ENCODE measurements at regions not wholly inside any gene's neighbourhood (a gene's known extent, or its start where the extent isn't known, plus 50 kb on each side); places are given as distances from the start of the nearest gene placed in this dataset.

DNA sequence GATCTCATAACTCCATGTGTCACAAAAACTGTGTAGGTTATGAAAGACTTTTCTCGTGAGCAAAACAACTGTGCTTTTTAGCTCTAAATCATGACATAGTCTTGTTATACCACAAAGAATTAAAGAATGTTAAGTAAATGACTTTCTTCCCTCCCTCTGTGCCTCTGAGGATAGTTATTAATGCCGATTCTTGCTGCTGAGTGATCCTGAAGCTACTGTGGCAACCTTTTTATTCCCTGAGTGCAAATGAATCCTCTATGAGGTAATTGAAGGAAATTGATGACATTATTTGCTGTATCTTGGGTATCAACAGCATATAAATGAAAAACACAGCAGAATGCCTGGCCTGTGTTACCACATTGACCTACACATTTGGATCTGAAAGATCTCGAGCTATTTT is 142.2 kb upstream of the HDAC9 start:
- peaks cover 2% of the 10 kb centered on the region for H3K27me3 Mint-ChIP-seq (ENCODE audit: insufficient read depth, low read depth)
- H2AFZ ChIP-seq (replicated peaks), result peak overlapping the region; percentile 19
- no peaks in the 10 kb centered on the region for H3K27me3 ChIP-seq

DNA sequence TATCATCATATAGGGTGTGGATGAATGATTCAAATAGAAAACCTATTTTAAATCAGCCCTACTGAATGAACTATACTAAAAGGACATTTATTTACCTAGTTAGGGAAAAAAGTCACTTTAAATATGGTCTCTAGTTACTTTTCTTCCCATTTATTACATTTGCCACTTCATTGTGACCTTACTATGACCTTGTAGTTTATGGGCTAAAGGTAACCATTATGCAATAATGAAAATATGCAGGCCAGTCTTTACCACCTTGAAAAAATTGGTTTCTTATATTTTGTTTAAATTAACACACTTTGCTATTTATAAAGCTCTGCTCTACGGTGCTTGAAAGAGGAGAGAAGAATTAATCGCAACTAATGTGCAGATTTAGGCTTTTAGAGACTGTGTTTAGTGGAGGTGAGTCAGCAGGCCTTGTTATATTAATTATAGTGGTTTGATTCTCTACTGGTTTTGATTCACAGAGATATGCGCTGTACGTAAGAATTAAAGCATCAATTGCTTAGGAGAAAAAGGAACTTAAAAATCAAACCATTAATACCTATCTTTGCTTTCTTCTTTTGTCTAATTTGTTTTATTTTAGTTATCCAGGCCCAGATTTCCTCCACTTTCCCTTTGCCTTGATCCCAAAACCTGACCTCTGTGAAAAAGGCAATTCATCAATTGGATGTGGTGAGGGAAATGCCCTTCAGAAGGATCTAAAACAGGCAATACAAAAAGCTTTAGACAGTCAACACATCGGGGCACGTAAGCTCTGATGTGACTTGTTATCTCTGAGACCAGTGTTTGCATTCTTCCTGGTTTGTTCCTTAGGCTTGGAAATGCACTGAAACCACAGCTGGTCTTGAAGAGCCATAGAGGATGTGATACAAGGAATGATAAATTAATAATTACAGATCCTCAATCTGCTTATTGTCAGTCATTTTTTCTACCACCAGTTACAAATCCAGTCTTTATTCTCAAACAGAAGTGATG is 141.2 kb upstream of the HDAC9 start:
- no peaks in the 10 kb centered on the region for H3K9me3 ChIP-seq (ENCODE audit: low read depth)
- no peak overlapping the region for H3K27ac Mint-ChIP-seq
- no peak overlapping the region for H3K4me3 Mint-ChIP-seq
- no peak overlapping the region for H3K9ac ChIP-seq
- no peaks in the 10 kb centered on the region for H3K27me3 ChIP-seq
- TF ChIP-seq EZH2phosphoT487 (IDR thresholded peaks at IDR 0.05), result no peak
- TF ChIP-seq, protein P1, sequence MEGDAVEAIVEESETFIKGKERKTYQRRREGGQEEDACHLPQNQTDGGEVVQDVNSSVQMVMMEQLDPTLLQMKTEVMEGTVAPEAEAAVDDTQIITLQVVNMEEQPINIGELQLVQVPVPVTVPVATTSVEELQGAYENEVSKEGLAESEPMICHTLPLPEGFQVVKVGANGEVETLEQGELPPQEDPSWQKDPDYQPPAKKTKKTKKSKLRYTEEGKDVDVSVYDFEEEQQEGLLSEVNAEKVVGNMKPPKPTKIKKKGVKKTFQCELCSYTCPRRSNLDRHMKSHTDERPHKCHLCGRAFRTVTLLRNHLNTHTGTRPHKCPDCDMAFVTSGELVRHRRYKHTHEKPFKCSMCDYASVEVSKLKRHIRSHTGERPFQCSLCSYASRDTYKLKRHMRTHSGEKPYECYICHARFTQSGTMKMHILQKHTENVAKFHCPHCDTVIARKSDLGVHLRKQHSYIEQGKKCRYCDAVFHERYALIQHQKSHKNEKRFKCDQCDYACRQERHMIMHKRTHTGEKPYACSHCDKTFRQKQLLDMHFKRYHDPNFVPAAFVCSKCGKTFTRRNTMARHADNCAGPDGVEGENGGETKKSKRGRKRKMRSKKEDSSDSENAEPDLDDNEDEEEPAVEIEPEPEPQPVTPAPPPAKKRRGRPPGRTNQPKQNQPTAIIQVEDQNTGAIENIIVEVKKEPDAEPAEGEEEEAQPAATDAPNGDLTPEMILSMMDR (IDR thresholded peaks at IDR 0.05), result no peak
- no peak for TF ChIP-seq EZH2 (IDR thresholded peaks at IDR 0.05)
- no peaks in the 10 kb centered on the region for H3F3A ChIP-seq (ENCODE audit: low read depth)
- H3K79me2 ChIP-seq (ENCODE audit: low read depth), result no peaks in the 10 kb centered on the region
- H3K4me1 ChIP-seq, result no peaks in the 10 kb centered on the region
- no peak overlapping the region for H3K4me2 ChIP-seq
- H3K9me3 Mint-ChIP-seq, result no peaks in the 10 kb centered on the region
- peaks cover 23% of the 10 kb centered on the region for H3K4me1 Mint-ChIP-seq
- no peaks in the 10 kb centered on the region for H4K20me1 ChIP-seq (ENCODE audit: low read depth)
- H3K27ac ChIP-seq, result no peak overlapping the region
- no peaks in the 10 kb centered on the region for H3K36me3 Mint-ChIP-seq
- no peaks in the 10 kb centered on the region for H3K36me3 ChIP-seq
- DNase-seq (ENCODE audit: low spot score), result no peak
- peaks cover 2% of the 10 kb centered on the region for H3K27me3 Mint-ChIP-seq (ENCODE audit: insufficient read depth, low read depth)
- peak overlapping the region; percentile 61 for H2AFZ ChIP-seq (replicated peaks)
- H3K4me3 ChIP-seq, result no peak overlapping the region

More for the DNA sequence above, 142.2 kb upstream of the HDAC9 start:
- Histone ChIP-seq H4K20me1 (ENCODE audit: low read depth) (no peaks in the 10 kb centered on the region), H3K4me1 (no peaks in the 10 kb centered on the region), H3K9ac (no peak overlapping the region), H3F3A (ENCODE audit: low read depth) (no peaks in the 10 kb centered on the region), H3K79me2 (ENCODE audit: low read depth) (no peaks in the 10 kb centered on the region), H3K4me2 (no peak overlapping the region), H3K9me3 (ENCODE audit: low read depth) (no peaks in the 10 kb centered on the region), H3K4me3 (no peak overlapping the region), H3K36me3 (no peaks in the 10 kb centered on the region), H3K27ac (no peak overlapping the region)
- no peaks in the 10 kb centered on the region for H3K36me3 Mint-ChIP-seq
- H3K27ac Mint-ChIP-seq, result no peak overlapping the region
- peaks cover 23% of the 10 kb centered on the region for H3K4me1 Mint-ChIP-seq
- TF ChIP-seq EZH2 (IDR thresholded peaks at IDR 0.05) (no peak), EZH2phosphoT487 (IDR thresholded peaks at IDR 0.05) (no peak)
- TF ChIP-seq, protein P1 (IDR thresholded peaks at IDR 0.05), result no peak
- H3K4me3 Mint-ChIP-seq, result no peak overlapping the region
- no peaks in the 10 kb centered on the region for H3K9me3 Mint-ChIP-seq
- no peak for DNase-seq (ENCODE audit: low spot score)

DNA sequence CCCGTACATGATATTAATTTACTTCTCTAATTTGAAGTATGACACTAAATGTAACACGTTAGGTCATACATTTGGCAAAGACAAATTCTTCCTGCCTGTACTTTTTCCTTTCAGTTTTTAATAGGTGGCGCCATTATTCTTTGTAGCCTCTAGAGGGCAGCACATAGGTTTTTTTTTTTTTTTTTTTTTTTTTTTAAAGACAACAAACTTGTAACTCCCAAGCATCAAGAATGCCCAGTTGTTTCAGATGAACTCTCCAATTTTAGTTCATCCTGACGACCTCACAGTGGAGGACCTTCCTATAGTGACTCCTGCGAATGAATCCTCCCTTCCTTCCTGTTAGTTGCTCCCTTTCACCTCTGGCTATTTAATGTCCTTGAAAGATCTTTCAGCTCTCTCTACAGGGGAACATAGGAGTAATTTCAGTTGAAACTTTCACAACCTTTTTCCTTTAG is 139.3 kb upstream of the HDAC9 start:
- H3K4me1 Mint-ChIP-seq, result peaks cover 23% of the 10 kb centered on the region
- peak; percentile 15 for DNase-seq (ENCODE audit: low spot score)
- H3K4me3 Mint-ChIP-seq, result no peak overlapping the region
- Histone ChIP-seq H3K4me1 (no peaks in the 10 kb centered on the region), H3F3A (ENCODE audit: low read depth) (no peaks in the 10 kb centered on the region), H3K79me2 (ENCODE audit: low read depth) (no peaks in the 10 kb centered on the region), H3K9ac (no peak overlapping the region), H4K20me1 (ENCODE audit: low read depth) (no peaks in the 10 kb centered on the region), H3K27me3 (no peaks in the 10 kb centered on the region), H3K9me3 (ENCODE audit: low read depth) (no peaks in the 10 kb centered on the region), H2AFZ (replicated peaks) (peak overlapping the region; percentile 94), H3K27ac (no peak overlapping the region), H3K4me2 (peak overlapping the region; percentile 25), H3K4me3 (no peak overlapping the region), H3K36me3 (no peaks in the 10 kb centered on the region)
- H3K27ac Mint-ChIP-seq, result no peak overlapping the region
- TF ChIP-seq EZH2phosphoT487 (IDR thresholded peaks at IDR 0.05) (no peak), EZH2 (IDR thresholded peaks at IDR 0.05) (no peak)
- TF ChIP-seq, protein P1 (IDR thresholded peaks at IDR 0.05), result peak; percentile 67
- H3K9me3 Mint-ChIP-seq, result no peaks in the 10 kb centered on the region
- no peaks in the 10 kb centered on the region for H3K36me3 Mint-ChIP-seq
- peaks cover 2% of the 10 kb centered on the region for H3K27me3 Mint-ChIP-seq (ENCODE audit: insufficient read depth, low read depth)

Data from neural progenitor cell (in vitro differentiated cells).